ENCODE measurements at regions not wholly inside any gene's neighbourhood (a gene's known extent, or its start where the extent isn't known, plus 50 kb on each side); places are given as distances from the start of the nearest gene placed in this dataset.

DNA sequence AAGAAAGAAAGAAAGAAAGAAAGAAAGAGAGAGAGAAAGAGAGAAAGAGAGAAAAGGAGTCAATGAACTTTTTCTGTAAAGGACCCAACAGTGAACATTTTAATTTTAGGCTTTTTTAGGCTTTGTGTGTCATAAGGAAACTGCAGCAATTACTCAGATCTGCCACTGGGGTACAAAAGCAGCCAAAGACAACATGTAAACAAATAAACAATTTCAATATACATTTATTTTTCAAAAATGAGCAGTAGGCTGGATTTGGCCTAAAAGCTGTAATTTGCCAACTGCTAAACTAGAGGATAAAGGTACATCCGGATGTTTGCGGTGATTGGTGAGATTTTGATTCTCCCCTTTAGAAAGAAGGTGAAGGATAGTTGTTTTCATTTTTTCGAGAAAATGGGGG is 143.6 kb downstream of the CEMIP2 start:
- no peak overlapping the region for H3K4ac ChIP-seq (ENCODE audit: low read depth, low read length)
- H3K4me3 ChIP-seq (ENCODE audit: low read length) = no peak overlapping the region
- no peak for DNase-seq
- H3K4me1 ChIP-seq (ENCODE audit: control insufficient read depth, low read depth, low read length) = no peaks in the 10 kb centered on the region
- H2AK5ac ChIP-seq (ENCODE audit: low read length) = no peak overlapping the region
- no peak overlapping the region for H2BK5ac ChIP-seq (ENCODE audit: low read length)
- no peak overlapping the region for H3K18ac ChIP-seq (ENCODE audit: low read length)
- H4K5ac ChIP-seq (ENCODE audit: low read length) = no peak overlapping the region
- H3K79me2 ChIP-seq (ENCODE audit: control insufficient read depth, insufficient read depth, low read length) = no peaks in the 10 kb centered on the region
- H3K79me1 ChIP-seq (ENCODE audit: low read length) = no peaks in the 10 kb centered on the region
- no peak overlapping the region for H3K4me2 ChIP-seq (ENCODE audit: low read length)
- H2BK15ac ChIP-seq (replicated peaks; ENCODE audit: low read depth) = no peak overlapping the region
- H4K8ac ChIP-seq (ENCODE audit: low read depth, low read length) = no peak overlapping the region
- no peak overlapping the region for H3K56ac ChIP-seq (ENCODE audit: low read length)
- H3K36me3 ChIP-seq (ENCODE audit: control insufficient read depth, insufficient read depth, low read length) = no peaks in the 10 kb centered on the region
- no peaks in the 10 kb centered on the region for H3K27me3 ChIP-seq (ENCODE audit: insufficient read depth, low read length, poor library complexity)
- no peak overlapping the region for H3K23ac ChIP-seq (ENCODE audit: low read length)
- H2BK120ac ChIP-seq (ENCODE audit: low read depth, low read length) = no peak overlapping the region
- WGBS (ENCODE audit: extremely low coverage, insufficient coverage, low lambda C conversion rate) = 100% methylated on average over 1 of the region's 3 CpGs
- H3K27ac ChIP-seq (ENCODE audit: low read depth, low read length) = no peak overlapping the region
- H3K9ac ChIP-seq (ENCODE audit: low read length) = no peak overlapping the region

DNA sequence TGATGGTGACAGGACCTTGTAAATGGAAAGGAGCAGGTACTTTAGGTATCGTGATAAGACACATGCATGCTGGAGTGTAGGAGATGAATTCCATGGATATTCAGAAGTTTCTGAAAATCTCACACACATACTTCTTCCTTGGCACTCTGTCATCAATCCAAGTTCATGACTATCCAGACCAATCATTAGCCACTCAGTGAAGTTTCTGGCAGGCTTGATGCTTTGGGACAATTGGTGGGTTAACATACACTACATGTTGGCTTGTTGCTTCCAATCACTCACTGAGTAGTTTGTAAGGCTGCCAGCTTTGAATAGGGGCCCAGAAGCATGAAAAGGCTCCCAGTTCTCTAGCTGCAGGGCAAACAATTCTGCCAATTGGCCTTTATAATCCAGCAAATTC is 147.6 kb downstream of the CEMIP2 start:
- no CpG with 5 or more reads among the region's 1 CpG for WGBS (ENCODE audit: extremely low coverage, insufficient coverage, low lambda C conversion rate)
- Histone ChIP-seq H3K56ac (ENCODE audit: low read length) (no peak overlapping the region), H3K36me3 (ENCODE audit: control insufficient read depth, insufficient read depth, low read length) (no peaks in the 10 kb centered on the region), H2BK120ac (ENCODE audit: low read depth, low read length) (no peak overlapping the region), H2AK5ac (ENCODE audit: low read length) (no peak overlapping the region), H3K27me3 (ENCODE audit: insufficient read depth, low read length, poor library complexity) (no peaks in the 10 kb centered on the region), H3K27ac (ENCODE audit: low read depth, low read length) (no peak overlapping the region), H3K79me2 (ENCODE audit: control insufficient read depth, insufficient read depth, low read length) (no peaks in the 10 kb centered on the region), H3K4me3 (ENCODE audit: low read length) (no peak overlapping the region), H3K79me1 (ENCODE audit: low read length) (no peaks in the 10 kb centered on the region), H3K4ac (ENCODE audit: low read depth, low read length) (no peak overlapping the region), H4K8ac (ENCODE audit: low read depth, low read length) (no peak overlapping the region), H2BK5ac (ENCODE audit: low read length) (no peak overlapping the region), H3K4me2 (ENCODE audit: low read length) (no peak overlapping the region), H3K4me1 (ENCODE audit: control insufficient read depth, low read depth, low read length) (no peaks in the 10 kb centered on the region), H3K23ac (ENCODE audit: low read length) (no peak overlapping the region), H3K18ac (ENCODE audit: low read length) (no peak overlapping the region), H4K5ac (ENCODE audit: low read length) (no peak overlapping the region), H2BK15ac (replicated peaks; ENCODE audit: low read depth) (no peak overlapping the region), H3K9ac (ENCODE audit: low read length) (no peak overlapping the region)
- DNase-seq = no peak

DNA sequence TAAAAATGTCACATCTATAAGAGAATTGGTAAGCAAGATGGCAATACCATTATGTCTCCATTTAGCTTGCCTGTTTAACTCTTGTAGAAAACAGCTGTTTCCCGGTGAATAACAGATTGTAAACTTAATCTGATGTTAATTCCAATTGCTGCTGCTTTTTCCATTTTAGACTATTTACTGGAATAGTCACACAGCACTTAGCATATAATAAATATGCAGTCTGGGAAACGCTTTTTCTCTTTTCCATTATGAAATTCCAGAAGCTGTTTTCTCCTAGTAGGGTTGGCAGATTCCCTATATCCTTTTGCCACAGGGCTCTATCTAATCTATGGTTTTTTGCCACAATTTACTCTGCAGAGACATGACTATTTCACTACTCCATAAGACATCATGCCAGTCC is 148.0 kb downstream of the CEMIP2 start:
- H3K4me3 ChIP-seq (ENCODE audit: low read length) = no peak overlapping the region
- no peaks in the 10 kb centered on the region for H3K36me3 ChIP-seq (ENCODE audit: control insufficient read depth, insufficient read depth, low read length)
- H2BK5ac ChIP-seq (ENCODE audit: low read length) = no peak overlapping the region
- H3K4me1 ChIP-seq (ENCODE audit: control insufficient read depth, low read depth, low read length) = no peaks in the 10 kb centered on the region
- H2BK15ac ChIP-seq (replicated peaks; ENCODE audit: low read depth) = no peak overlapping the region
- H3K23ac ChIP-seq (ENCODE audit: low read length) = no peak overlapping the region
- H2AK5ac ChIP-seq (ENCODE audit: low read length) = no peak overlapping the region
- H4K8ac ChIP-seq (ENCODE audit: low read depth, low read length) = no peak overlapping the region
- no peaks in the 10 kb centered on the region for H3K79me2 ChIP-seq (ENCODE audit: control insufficient read depth, insufficient read depth, low read length)
- H3K18ac ChIP-seq (ENCODE audit: low read length) = no peak overlapping the region
- no peak for DNase-seq
- H3K79me1 ChIP-seq (ENCODE audit: low read length) = no peaks in the 10 kb centered on the region
- H3K4me2 ChIP-seq (ENCODE audit: low read length) = no peak overlapping the region
- no peak overlapping the region for H3K56ac ChIP-seq (ENCODE audit: low read length)
- no peak overlapping the region for H3K27ac ChIP-seq (ENCODE audit: low read depth, low read length)
- H2BK120ac ChIP-seq (ENCODE audit: low read depth, low read length) = no peak overlapping the region
- no peak overlapping the region for H3K9ac ChIP-seq (ENCODE audit: low read length)
- H3K27me3 ChIP-seq (ENCODE audit: insufficient read depth, low read length, poor library complexity) = no peaks in the 10 kb centered on the region
- H3K4ac ChIP-seq (ENCODE audit: low read depth, low read length) = no peak overlapping the region
- WGBS (ENCODE audit: extremely low coverage, insufficient coverage, low lambda C conversion rate) = no CpG with 5 or more reads among the region's 2 CpGs
- no peak overlapping the region for H4K5ac ChIP-seq (ENCODE audit: low read length)

- WGBS (ENCODE audit: extremely low coverage, insufficient coverage, low lambda C conversion rate) = no CpG with 5 or more reads among the region's 2 CpGs
- H3K4me3 ChIP-seq (ENCODE audit: low read length) = no peak overlapping the region
- no peaks in the 10 kb centered on the region for H3K36me3 ChIP-seq (ENCODE audit: control insufficient read depth, insufficient read depth, low read length)
- no peak overlapping the region for H3K27ac ChIP-seq (ENCODE audit: low read depth, low read length)
- H3K79me2 ChIP-seq (ENCODE audit: control insufficient read depth, insufficient read depth, low read length) = no peaks in the 10 kb centered on the region
- no peak overlapping the region for H3K23ac ChIP-seq (ENCODE audit: low read length)
- no peak for DNase-seq
- no peak overlapping the region for H2BK120ac ChIP-seq (ENCODE audit: low read depth, low read length)
- no peak overlapping the region for H4K5ac ChIP-seq (ENCODE audit: low read length)
- H2BK5ac ChIP-seq (ENCODE audit: low read length) = no peak overlapping the region
- H3K27me3 ChIP-seq (ENCODE audit: insufficient read depth, low read length, poor library complexity) = no peaks in the 10 kb centered on the region
- H2AK5ac ChIP-seq (ENCODE audit: low read length) = no peak overlapping the region
- no peak overlapping the region for H4K8ac ChIP-seq (ENCODE audit: low read depth, low read length)
- H3K79me1 ChIP-seq (ENCODE audit: low read length) = no peaks in the 10 kb centered on the region
- H2BK15ac ChIP-seq (replicated peaks; ENCODE audit: low read depth) = no peak overlapping the region
- H3K4me2 ChIP-seq (ENCODE audit: low read length) = no peak overlapping the region
- no peaks in the 10 kb centered on the region for H3K4me1 ChIP-seq (ENCODE audit: control insufficient read depth, low read depth, low read length)
- no peak overlapping the region for H3K4ac ChIP-seq (ENCODE audit: low read depth, low read length)
- H3K9ac ChIP-seq (ENCODE audit: low read length) = no peak overlapping the region
- H3K18ac ChIP-seq (ENCODE audit: low read length) = no peak overlapping the region
- H3K56ac ChIP-seq (ENCODE audit: low read length) = no peak overlapping the region
Measured at GRCh38 chr9:71619926-71620325, 148.4 kb downstream of the CEMIP2 start.

DNA sequence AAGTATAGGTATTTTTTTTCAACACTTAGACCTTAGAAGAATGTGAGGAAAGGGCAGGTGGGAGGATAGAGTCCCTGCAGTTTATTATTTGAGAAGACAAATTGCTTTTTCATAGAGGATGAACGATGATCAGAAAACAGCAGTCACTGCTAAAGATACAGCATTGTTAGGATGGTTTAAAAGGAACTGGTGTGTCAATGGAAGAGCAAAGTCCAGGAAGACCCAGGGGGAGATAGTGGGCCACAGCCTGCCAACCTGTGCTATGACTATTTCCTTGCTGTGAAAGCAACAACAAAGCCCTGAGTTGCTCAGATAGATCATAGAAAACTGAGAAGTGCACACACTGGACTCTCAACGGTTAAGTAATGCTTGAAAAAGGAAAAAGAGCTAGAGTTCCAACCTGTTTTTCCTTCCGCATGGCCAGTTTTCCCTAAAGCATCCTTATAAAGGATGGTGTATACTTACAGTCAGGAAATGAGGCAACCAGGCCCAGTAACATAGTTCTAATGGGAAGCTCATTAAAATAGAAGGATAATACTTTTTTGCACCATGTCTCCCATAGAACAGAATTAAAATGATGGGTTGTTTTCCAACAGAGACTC is 153.8 kb downstream of the CEMIP2 start:
- H3K9ac ChIP-seq (ENCODE audit: low read length) = no peak overlapping the region
- no peak overlapping the region for H3K4me3 ChIP-seq (ENCODE audit: low read length)
- no peaks in the 10 kb centered on the region for H3K79me2 ChIP-seq (ENCODE audit: control insufficient read depth, insufficient read depth, low read length)
- H3K79me1 ChIP-seq (ENCODE audit: low read length) = no peaks in the 10 kb centered on the region
- no peak overlapping the region for H2BK120ac ChIP-seq (ENCODE audit: low read depth, low read length)
- no peak overlapping the region for H3K23ac ChIP-seq (ENCODE audit: low read length)
- no peaks in the 10 kb centered on the region for H3K27me3 ChIP-seq (ENCODE audit: insufficient read depth, low read length, poor library complexity)
- H2BK5ac ChIP-seq (ENCODE audit: low read length) = no peak overlapping the region
- H3K18ac ChIP-seq (ENCODE audit: low read length) = no peak overlapping the region
- no peak overlapping the region for H2BK15ac ChIP-seq (replicated peaks; ENCODE audit: low read depth)
- no peak overlapping the region for H4K8ac ChIP-seq (ENCODE audit: low read depth, low read length)
- no peak overlapping the region for H3K4ac ChIP-seq (ENCODE audit: low read depth, low read length)
- WGBS (ENCODE audit: extremely low coverage, insufficient coverage, low lambda C conversion rate) = no CpG with 5 or more reads among the region's 3 CpGs
- no peak overlapping the region for H2AK5ac ChIP-seq (ENCODE audit: low read length)
- H3K4me1 ChIP-seq (ENCODE audit: control insufficient read depth, low read depth, low read length) = no peaks in the 10 kb centered on the region
- DNase-seq = no peak
- no peak overlapping the region for H4K5ac ChIP-seq (ENCODE audit: low read length)
- no peak overlapping the region for H3K27ac ChIP-seq (ENCODE audit: low read depth, low read length)
- H3K4me2 ChIP-seq (ENCODE audit: low read length) = no peak overlapping the region
- no peaks in the 10 kb centered on the region for H3K36me3 ChIP-seq (ENCODE audit: control insufficient read depth, insufficient read depth, low read length)
- no peak overlapping the region for H3K56ac ChIP-seq (ENCODE audit: low read length)

DNA sequence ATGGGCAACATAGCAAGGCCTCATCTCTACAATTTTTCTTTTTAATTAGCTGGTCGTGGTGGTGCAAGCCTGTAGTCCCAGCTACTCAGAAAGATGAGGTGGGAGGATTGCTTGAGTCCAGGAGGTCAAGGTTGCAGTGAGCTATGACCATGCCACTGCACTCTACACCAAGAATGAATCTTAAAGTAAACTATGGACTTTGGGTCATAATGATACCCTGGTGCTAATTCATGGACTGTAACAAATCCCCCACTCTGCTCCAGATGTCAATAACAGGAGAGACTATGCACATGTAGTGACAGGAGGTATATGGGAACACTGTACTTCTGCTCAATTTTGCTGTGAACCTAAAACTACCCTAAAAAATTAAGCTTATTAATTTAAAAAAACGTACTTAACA is 155.4 kb downstream of the CEMIP2 start:
- Histone ChIP-seq H4K8ac (ENCODE audit: low read depth, low read length) (no peak overlapping the region), H3K27ac (ENCODE audit: low read depth, low read length) (no peak overlapping the region), H3K23ac (ENCODE audit: low read length) (no peak overlapping the region), H3K4ac (ENCODE audit: low read depth, low read length) (no peak overlapping the region), H3K9ac (ENCODE audit: low read length) (no peak overlapping the region), H3K4me2 (ENCODE audit: low read length) (no peak overlapping the region), H3K18ac (ENCODE audit: low read length) (no peak overlapping the region), H3K79me2 (ENCODE audit: control insufficient read depth, insufficient read depth, low read length) (no peaks in the 10 kb centered on the region), H2BK15ac (replicated peaks; ENCODE audit: low read depth) (no peak overlapping the region), H4K5ac (ENCODE audit: low read length) (no peak overlapping the region), H3K4me3 (ENCODE audit: low read length) (no peak overlapping the region), H3K27me3 (ENCODE audit: insufficient read depth, low read length, poor library complexity) (no peaks in the 10 kb centered on the region), H2AK5ac (ENCODE audit: low read length) (no peak overlapping the region), H2BK120ac (ENCODE audit: low read depth, low read length) (no peak overlapping the region), H3K56ac (ENCODE audit: low read length) (no peak overlapping the region), H3K79me1 (ENCODE audit: low read length) (no peaks in the 10 kb centered on the region), H2BK5ac (ENCODE audit: low read length) (no peak overlapping the region), H3K36me3 (ENCODE audit: control insufficient read depth, insufficient read depth, low read length) (no peaks in the 10 kb centered on the region), H3K4me1 (ENCODE audit: control insufficient read depth, low read depth, low read length) (no peaks in the 10 kb centered on the region)
- DNase-seq = no peak
- WGBS (ENCODE audit: extremely low coverage, insufficient coverage, low lambda C conversion rate) = no CpG with 5 or more reads among the region's 2 CpGs
